Esophagus (tissue), 2 donors: ENCODE measurements at regions not wholly inside any gene's neighbourhood (a gene's known extent, or its start where the extent isn't known, plus 50 kb on each side); places are given as distances from the start of the nearest gene placed in this dataset.
"Not testable (repeated sequence)": the region's sequence is repeated elsewhere in the genome, so short reads cannot be mapped to it uniquely, and the experiment has no call there.

Experiments
- H3K27ac ChIP-seq, 2 donors: one replicate each; pipeline ENCODE4 v1.5.1; 2013; ENCODE audit warnings: low read depth in 2 of 2, mild to moderate bottlenecking in 2 of 2, inconsistent platforms in 1 of 2, low read length in 1 of 2, moderate library complexity in 1 of 2
- H3K27me3 ChIP-seq, 2 donors: one replicate each; pipeline ENCODE4 v1.6.1; 2013; ENCODE audit warnings: low read length in 2 of 2, control low read depth in 1 of 2, mild to moderate bottlenecking in 1 of 2; ENCODE audit not compliant: insufficient read depth in 2 of 2, control insufficient read depth in 1 of 2
- H3K36me3 ChIP-seq, 2 donors: one replicate each; pipeline ENCODE4 v1.6.1; 2013; ENCODE audit warnings: low read length in 1 of 2; ENCODE audit not compliant: control insufficient read depth in 2 of 2, insufficient read depth in 2 of 2
- H3K4me1 ChIP-seq, 2 donors: one replicate each; pipeline ENCODE4 v1.6.1; 2013; ENCODE audit warnings: low read length in 1 of 2; ENCODE audit not compliant: control insufficient read depth in 2 of 2, insufficient read depth in 2 of 2
- H3K4me3 ChIP-seq, 2 donors: one replicate each; pipeline ENCODE4 v1.5.1; 2013; ENCODE audit warnings: low read length in 2 of 2, mild to moderate bottlenecking in 2 of 2, low read depth in 1 of 2, moderate library complexity in 1 of 2
- H3K9me3 ChIP-seq, 2 donors: one replicate each; pipeline ENCODE4 v1.6.1; 2013; ENCODE audit warnings: mild to moderate bottlenecking in 2 of 2, low read depth in 1 of 2, low read length in 1 of 2, moderate library complexity in 1 of 2; ENCODE audit not compliant: control insufficient read depth in 2 of 2, insufficient read depth in 1 of 2
- WGBS, 2 donors: extraction: QIAGEN DNeasy Blood & Tissue Kit; methylation state at CpG; one replicate each; pipeline ENCODE4 v1.1.7; 2013; 5-methylcytosine and 5-hydroxymethylcytosine counted together
- donor health status: healthy with polysubstance abuse.
- donor health status: Bipolar disorder and iron deficiency.

- H3K27me3 ChIP-seq, result no peaks in the 10 kb centered on the region
- 61 to 62% methylated on average over 3 of the region's 3 CpGs for WGBS, 2 donors
- no peak overlapping the region for H3K27ac ChIP-seq
- H3K4me1 ChIP-seq, result no peaks in the 10 kb centered on the region
- no peaks in the 10 kb centered on the region for H3K36me3 ChIP-seq
- H3K9me3 ChIP-seq, result no peaks in the 10 kb centered on the region
- H3K4me3 ChIP-seq, result no peak overlapping the region
Measured at GRCh38 chr6:51147756-51148155, 329.1 kb downstream of the TFAP2B start.

- no peaks in the 10 kb centered on the region for H3K27me3 ChIP-seq
- no peaks in the 10 kb centered on the region for H3K9me3 ChIP-seq
- H3K27ac ChIP-seq, result no peak overlapping the region
- H3K4me3 ChIP-seq, result no peak overlapping the region
- no peaks in the 10 kb centered on the region for H3K36me3 ChIP-seq
- no peaks in the 10 kb centered on the region for H3K4me1 ChIP-seq
- 59 to 63% methylated on average over 3 of the region's 3 CpGs for WGBS, 2 donors
Measured at GRCh38 chr6:51152594-51152993, 333.9 kb downstream of the TFAP2B start.

GRCh38 chr6:51153109-51153508 is 334.4 kb downstream of the TFAP2B start:
- H3K27ac ChIP-seq, result no peak overlapping the region

GRCh38 chr6:51154925-51155324 is 336.3 kb downstream of the TFAP2B start:
- H3K36me3 ChIP-seq, H3K27me3 ChIP-seq, H3K4me1 ChIP-seq, H3K27ac ChIP-seq, H3K9me3 ChIP-seq, H3K4me3 ChIP-seq: not testable (repeated sequence)
- 61% methylated on average over 1 of the region's 1 CpG for WGBS, 2 donors

More at GRCh38 chr6:51153109-51153508, 334.4 kb downstream of the TFAP2B start:
- no peak overlapping the region for H3K4me3 ChIP-seq
- no peaks in the 10 kb centered on the region for H3K4me1 ChIP-seq
- 23 to 44% methylated on average over 2 of the region's 2 CpGs for WGBS, 2 donors
- H3K9me3 ChIP-seq, result no peaks in the 10 kb centered on the region
- H3K27me3 ChIP-seq, result no peaks in the 10 kb centered on the region
- H3K36me3 ChIP-seq, result no peaks in the 10 kb centered on the region

- H3K4me1 ChIP-seq, H3K9me3 ChIP-seq, H3K36me3 ChIP-seq, H3K27ac ChIP-seq, H3K27me3 ChIP-seq, H3K4me3 ChIP-seq: not testable (repeated sequence)
- WGBS, 2 donors, result 60 to 70% methylated on average over 1 of the region's 1 CpG
Measured at GRCh38 chr6:51159260-51159659, 340.6 kb downstream of the TFAP2B start.

- Histone ChIP-seq H3K9me3 (no peaks in the 10 kb centered on the region), H3K27me3 (no peaks in the 10 kb centered on the region), H3K4me1 (no peaks in the 10 kb centered on the region), H3K36me3 (no peaks in the 10 kb centered on the region), H3K27ac (no peak overlapping the region), H3K4me3 (no peak overlapping the region)
Measured at GRCh38 chr6:51161752-51162151, 343.1 kb downstream of the TFAP2B start.

GRCh38 chr6:51163843-51164529 is 345.3 kb downstream of the TFAP2B start:
- H3K4me1 ChIP-seq, result no peaks in the 10 kb centered on the region
- H3K36me3 ChIP-seq, result no peaks in the 10 kb centered on the region
- H3K27me3 ChIP-seq, result no peaks in the 10 kb centered on the region
- WGBS, 2 donors, result 50 to 53% methylated on average over 6 of the region's 6 CpGs
- no peak overlapping the region for H3K27ac ChIP-seq
- H3K4me3 ChIP-seq, result no peak overlapping the region
- H3K9me3 ChIP-seq, result no peaks in the 10 kb centered on the region

GRCh38 chr6:51166914-51167313 is 348.2 kb downstream of the TFAP2B start:
- Histone ChIP-seq H3K27ac (no peak overlapping the region), H3K4me3 (no peak overlapping the region), H3K4me1 (no peaks in the 10 kb centered on the region), H3K9me3 (no peaks in the 10 kb centered on the region), H3K27me3 (no peaks in the 10 kb centered on the region), H3K36me3 (no peaks in the 10 kb centered on the region)
- 53 to 67% methylated on average over 1 of the region's 1 CpG for WGBS, 2 donors

- no peaks in the 10 kb centered on the region for H3K9me3 ChIP-seq
- no peak overlapping the region for H3K27ac ChIP-seq
- H3K36me3 ChIP-seq, result no peaks in the 10 kb centered on the region
- H3K4me3 ChIP-seq, result no peak overlapping the region
- H3K27me3 ChIP-seq, result no peaks in the 10 kb centered on the region
- whole genome bisulfite sequencing, 2 donors, result 54 to 69% methylated on average over 1 of the region's 1 CpG
- no peaks in the 10 kb centered on the region for H3K4me1 ChIP-seq
Measured at GRCh38 chr6:51167468-51167867, 348.8 kb downstream of the TFAP2B start.

- Histone ChIP-seq H3K9me3 (no peaks in the 10 kb centered on the region), H3K27me3 (no peaks in the 10 kb centered on the region), H3K27ac (no peak overlapping the region), H3K4me3 (no peak overlapping the region), H3K4me1 (no peaks in the 10 kb centered on the region), H3K36me3 (no peaks in the 10 kb centered on the region)
- 62 to 72% methylated on average over 3 of the region's 3 CpGs for WGBS, 2 donors
Measured at GRCh38 chr6:51182827-51183226, 364.2 kb downstream of the TFAP2B start.
